H1 (cell line): ENCODE measurements at regions not wholly inside any gene's neighbourhood (a gene's known extent, or its start where the extent isn't known, plus 50 kb on each side); places are given as distances from the start of the nearest gene placed in this dataset.

Experiments
- CTCF ChIA-PET: fragments of 300-600 bp; sonication (Branson Sonifier 250); formaldehyde crosslinking; loops from one replicate; lab custom pipeline; 2021; ENCODE audit not compliant: partially characterized antibody; lab: Charles Lee
- POLR2A ChIA-PET: fragments of 300-600 bp; sonication (Branson Sonifier 250); formaldehyde crosslinking; loops from one replicate; lab custom pipeline; 2021; ENCODE audit warnings: inconsistent platforms; ENCODE audit not compliant: partially characterized antibody; lab: Charles Lee
- DNase-seq, 2 experiments: peaks; one replicate each; pipeline versions ENCODE4 v3.0.0 to v3.0.0-alpha.2; 2010 to 2022; ENCODE audit warnings: low spot score in 2 of 2, low read depth in 1 of 2, mixed read lengths in 1 of 2
- FAIRE-seq: peaks from 2 replicates; lab custom pipeline; 2011; peaks lifted over from hg19 to GRCh38; lab: Jason Lieb, UNC
- H2AFZ ChIP-seq: 2 replicates; pipeline ENCODE4 v1.8.1; 2012; ENCODE audit warnings: low read length, inconsistent platforms
- H2AK5ac ChIP-seq: 2 replicates; pipeline ENCODE4 v1.6.1; 2013; ENCODE audit warnings: low read depth, low read length
- H2BK120ac ChIP-seq: replicated peaks from 2 replicates; pipeline ENCODE3; 2013; ENCODE audit warnings: low read depth, low read length, inconsistent platforms
- H2BK12ac ChIP-seq: 2 replicates; pipeline ENCODE4 v1.6.1; 2013; ENCODE audit warnings: low read depth, low read length
- H2BK15ac ChIP-seq: 2 replicates; pipeline ENCODE4 v1.6.1; 2013; ENCODE audit warnings: low read length
- H2BK20ac ChIP-seq: 2 replicates; pipeline ENCODE4 v1.6.1; 2013; ENCODE audit warnings: low read length
- H2BK5ac ChIP-seq: 2 replicates; pipeline ENCODE4 v1.6.1; 2013; ENCODE audit warnings: low read depth, low read length
- H3K14ac ChIP-seq: 2 replicates; pipeline ENCODE4 v1.6.1; 2013; ENCODE audit warnings: inconsistent platforms; ENCODE audit not compliant: insufficient read length
- H3K18ac ChIP-seq: 2 replicates; pipeline ENCODE4 v1.6.1; 2013; ENCODE audit warnings: low read length; ENCODE audit errors: extremely low read depth
- H3K23ac ChIP-seq: 2 replicates; pipeline ENCODE4 v1.6.1; 2013; ENCODE audit warnings: inconsistent platforms; ENCODE audit not compliant: insufficient read length
- H3K23me2 ChIP-seq: 2 replicates; pipeline ENCODE4 v1.6.1; 2013; ENCODE audit warnings: low read depth, low read length
- H3K27ac ChIP-seq: 2 replicates; pipeline ENCODE4 v1.6.1; 2011; ENCODE audit warnings: low read depth, low read length, inconsistent platforms
- H3K27me3 ChIP-seq, 4 experiments: replicated peaks in 1 of 4; 1 replicate in 1 of 4; 2 replicates in 3 of 4; pipeline versions ENCODE4 v1.6.1 to v1.8.1; 2011 to 2013; ENCODE audit warnings: low read length in 3 of 4, mild to moderate bottlenecking in 3 of 4, inconsistent platforms in 2 of 4, mixed read lengths in 2 of 4, moderate library complexity in 1 of 4; ENCODE audit not compliant: control insufficient read depth in 3 of 4, insufficient read depth in 3 of 4; ENCODE audit errors: extremely low read depth in 1 of 4
- H3K36me3 ChIP-seq, 4 experiments: 2 replicates each; pipeline versions ENCODE4 v1.6.1 to v1.8.1; 2011 to 2013; ENCODE audit warnings: mild to moderate bottlenecking in 4 of 4, low read length in 3 of 4, moderate library complexity in 2 of 4, control low read depth in 1 of 4, inconsistent platforms in 1 of 4; ENCODE audit not compliant: insufficient read depth in 4 of 4, control insufficient read depth in 2 of 4
- H3K4ac ChIP-seq: replicated peaks from 2 replicates; pipeline ENCODE3; 2013; ENCODE audit warnings: low read length, low read depth, mixed read lengths, inconsistent platforms; ENCODE audit not compliant: insufficient read length
- H3K4me1 ChIP-seq, 4 experiments: replicated peaks in 1 of 4; 1 replicate in 1 of 4; 2 replicates in 3 of 4; pipeline versions ENCODE4 v1.6.1 to v1.8.1; 2011 to 2013; ENCODE audit warnings: low read length in 3 of 4, inconsistent platforms in 2 of 4, mixed read lengths in 1 of 4; ENCODE audit not compliant: insufficient read depth in 4 of 4, control insufficient read depth in 3 of 4
- H3K4me2 ChIP-seq, 2 experiments: 2 replicates each; pipeline versions ENCODE4 v1.6.1 to v1.8.1; 2011 to 2013; ENCODE audit warnings: low read depth in 2 of 2, low read length in 2 of 2, control low read depth in 1 of 2, inconsistent platforms in 1 of 2, mild to moderate bottlenecking in 1 of 2; ENCODE audit not compliant: insufficient read depth in 1 of 2
- H3K4me3 ChIP-seq, 4 experiments: fragments of 200-600, 300-600 bp in 1 of 4; sonication (generic), shearing (Covaris generic), sonication (Bioruptor Twin) in 1 of 4; 2 replicates each; pipeline versions ENCODE4 v1.5.1 to v1.8.1; 2011 to 2016; ENCODE audit warnings: low read length in 4 of 4, low read depth in 3 of 4, control low read depth in 2 of 4, inconsistent platforms in 2 of 4, mild to moderate bottlenecking in 2 of 4, mixed read lengths in 1 of 4, moderate library complexity in 1 of 4; ENCODE audit not compliant: insufficient read depth in 2 of 4; ENCODE audit errors: extremely low read depth in 1 of 4
- H3K56ac ChIP-seq: replicated peaks from 2 replicates; pipeline ENCODE3; 2013; ENCODE audit warnings: low read depth, mild to moderate bottlenecking, mixed read lengths, low read length, inconsistent platforms; ENCODE audit not compliant: insufficient read length
- H3K79me1 ChIP-seq: 2 replicates; pipeline ENCODE4 v1.6.1; 2013; ENCODE audit warnings: low read depth, low read length, control low read depth
- H3K79me2 ChIP-seq, 2 experiments: 2 replicates each; pipeline versions ENCODE4 v1.6.1 to v1.8.1; 2012 to 2013; ENCODE audit warnings: low read length in 2 of 2, mild to moderate bottlenecking in 2 of 2, inconsistent platforms in 1 of 2; ENCODE audit not compliant: insufficient read depth in 2 of 2, control insufficient read depth in 1 of 2
- H3K9ac ChIP-seq, 4 experiments: replicated peaks in 1 of 4; 1 replicate in 1 of 4; 2 replicates in 3 of 4; pipeline versions ENCODE4 v1.6.1 to v1.8.1; 2011 to 2013; ENCODE audit warnings: low read depth in 3 of 4, low read length in 3 of 4, control low read depth in 2 of 4, mild to moderate bottlenecking in 2 of 4, moderate library complexity in 2 of 4, inconsistent platforms in 1 of 4; ENCODE audit errors: extremely low read depth in 1 of 4
- H3K9me3 ChIP-seq, 2 experiments: 2 replicates each; pipeline versions ENCODE4 v1.6.1 to v1.8.1; 2012 to 2013; ENCODE audit warnings: mild to moderate bottlenecking in 2 of 2, moderate library complexity in 2 of 2, control low read depth in 1 of 2, inconsistent platforms in 1 of 2, low read depth in 1 of 2, low read length in 1 of 2, mixed read lengths in 1 of 2; ENCODE audit not compliant: insufficient read depth in 2 of 2
- H4K20me1 ChIP-seq, 2 experiments: replicated peaks in 1 of 2; 2 replicates each; pipeline versions ENCODE3 to v1.8.1; 2011 to 2013; ENCODE audit warnings: inconsistent platforms in 2 of 2, low read length in 2 of 2, mild to moderate bottlenecking in 1 of 2; ENCODE audit not compliant: insufficient read depth in 2 of 2, control insufficient read depth in 1 of 2
- H4K5ac ChIP-seq: 2 replicates; pipeline ENCODE4 v1.6.1; 2013; ENCODE audit warnings: low read length, low read depth, mixed read lengths, inconsistent platforms; ENCODE audit not compliant: insufficient read length
- H4K8ac ChIP-seq: 2 replicates; pipeline ENCODE4 v1.8.0; 2013; ENCODE audit warnings: mild to moderate bottlenecking, moderate library complexity, low read length, inconsistent platforms; ENCODE audit not compliant: insufficient read depth; ENCODE audit errors: extremely low read depth
- H4K91ac ChIP-seq: replicated peaks from 2 replicates; pipeline ENCODE3; 2013; ENCODE audit warnings: low read length, mixed read lengths, inconsistent platforms; ENCODE audit not compliant: insufficient read length
- CBX8 ChIP-seq: fragments of 300-800, 300-1000 bp; sonication (generic); IDR thresholded peaks from 2 replicates; pipeline ENCODE4 v1.7.1; 2016; ENCODE audit warnings: low read depth, low read length, borderline replicate concordance
- EP300 ChIP-seq, 2 experiments: IDR thresholded peaks; 1 replicate in 1 of 2; 2 replicates in 1 of 2; pipeline ENCODE4 v1.6.1; 2011 to 2012; ENCODE audit warnings: low read depth in 2 of 2, low read length in 2 of 2, mild to moderate bottlenecking in 2 of 2, borderline replicate concordance in 1 of 2, inconsistent platforms in 1 of 2, moderate library complexity in 1 of 2
- GABPA ChIP-seq: IDR thresholded peaks from 2 replicates; pipeline ENCODE4 v1.6.1; 2011; ENCODE audit warnings: mild to moderate bottlenecking, low read length, moderate library complexity, borderline replicate concordance; ENCODE audit not compliant: insufficient read depth
- HDAC2 ChIP-seq, 2 experiments: fragments of 300-600 bp in 1 of 2; sonication (generic) in 1 of 2; IDR thresholded peaks; 2 replicates each; pipeline ENCODE4 v1.6.1; 2011 to 2012; ENCODE audit warnings: low read depth in 2 of 2, low read length in 2 of 2, mild to moderate bottlenecking in 2 of 2, moderate library complexity in 2 of 2, borderline replicate concordance in 1 of 2, inconsistent platforms in 1 of 2
- RAD21 ChIP-seq, 2 experiments: IDR thresholded peaks in 1 of 2; conservative IDR thresholded peaks in 1 of 2; 2 replicates each; pipeline ENCODE4 v1.6.1; 2011; ENCODE audit warnings: low read depth in 2 of 2, low read length in 2 of 2, improper control_type of control experiment in 1 of 2, inconsistent platforms in 1 of 2, mild to moderate bottlenecking in 1 of 2, moderate library complexity in 1 of 2
- SAP30 ChIP-seq: fragments of 300-600 bp; sonication (generic); IDR thresholded peaks from 2 replicates; pipeline ENCODE4 v1.7.1; 2012; ENCODE audit warnings: low read length, moderate library complexity, mild to moderate bottlenecking, inconsistent platforms; ENCODE audit not compliant: insufficient read depth, insufficient replicate concordance
- SIRT6 ChIP-seq: IDR thresholded peaks from one replicate; pipeline ENCODE4 v1.7.1; 2012; ENCODE audit warnings: low read length, inconsistent platforms
- SP2 ChIP-seq: IDR thresholded peaks from 2 replicates; pipeline ENCODE4 v1.6.1; 2012; ENCODE audit warnings: mild to moderate bottlenecking, low read length, inconsistent platforms
- TAF1 ChIP-seq: IDR thresholded peaks from 2 replicates; pipeline ENCODE4 v1.6.1; 2011; ENCODE audit warnings: mild to moderate bottlenecking, low read depth, low read length
- TAF7 ChIP-seq: optimal IDR thresholded peaks from 2 replicates; pipeline ENCODE3; 2011; ENCODE audit warnings: low read depth, mild to moderate bottlenecking, inconsistent platforms, low read length, moderate library complexity, borderline replicate concordance
- TEAD4 ChIP-seq: IDR thresholded peaks from 2 replicates; pipeline ENCODE4 v1.6.1; 2012; ENCODE audit warnings: low read depth, low read length, inconsistent platforms, mixed read lengths
- ZNF274 ChIP-seq: IDR thresholded peaks from 2 replicates; pipeline ENCODE4 v1.7.0; 2012; ENCODE audit warnings: low read length, borderline replicate concordance; ENCODE audit errors: extremely low read depth
- WGBS, 2 experiments: shearing (Covaris generic) in 1 of 2; methylation state at CpG; one replicate each; pipeline versions ENCODE4 v1.1.6 to v1.1.7; 2013 to 2015; ENCODE audit warnings: low lambda C conversion rate in 2 of 2, mixed read lengths in 2 of 2, inconsistent platforms in 1 of 2, low coverage in 1 of 2, missing lambda C conversion rate in 1 of 2; ENCODE audit not compliant: insufficient replicate concordance in 2 of 2, insufficient coverage in 1 of 2, insufficient read length in 1 of 2; ENCODE audit errors: extremely low coverage in 1 of 2, missing lambda C conversion rate in 1 of 2; 5-methylcytosine and 5-hydroxymethylcytosine counted together
- TF ChIP-seq, protein P1 (sequence below): IDR thresholded peaks from 2 replicates; pipeline ENCODE4 v1.6.1; 2012; ENCODE audit warnings: inconsistent platforms

DNA sequence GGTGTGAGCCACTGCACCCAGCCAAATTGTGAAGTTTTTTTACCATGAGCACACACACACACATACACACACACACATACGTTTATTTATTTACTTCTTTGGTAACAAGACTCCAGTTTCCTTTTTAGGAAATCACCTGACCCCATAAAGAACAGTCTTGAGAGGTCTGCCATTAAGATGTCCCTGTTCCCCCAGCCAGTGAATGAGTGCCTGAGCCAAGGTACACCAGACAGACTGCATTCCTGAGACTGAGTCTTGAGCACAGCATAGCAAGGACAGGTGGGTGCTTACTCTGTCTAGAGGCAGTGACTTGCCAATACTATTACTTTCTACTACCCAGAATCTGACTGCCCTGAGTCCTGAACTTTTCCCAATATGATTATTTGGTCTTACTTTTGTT lies 167.2 kb upstream of the SATB2 start:
- no peak overlapping the region for H2BK12ac ChIP-seq
- H3K9me3 ChIP-seq, result no peaks in the 10 kb centered on the region
- no peak overlapping the region for H2BK20ac ChIP-seq
- H3K79me2 ChIP-seq, result no peaks in the 10 kb centered on the region
- no peak overlapping the region for H3K18ac ChIP-seq
- no peak overlapping the region for H4K91ac ChIP-seq
- ChIA-PET POLR2A (no interaction called here), CTCF (no interaction called here)
- H4K8ac ChIP-seq, result no peak overlapping the region
- no peak overlapping the region for H2AFZ ChIP-seq
- H2BK120ac ChIP-seq, result no peak overlapping the region
- no peak overlapping the region for H2AK5ac ChIP-seq
- H3K36me3 ChIP-seq, result no peaks in the 10 kb centered on the region
- no peak overlapping the region for H2BK15ac ChIP-seq
- no peak overlapping the region for H3K23ac ChIP-seq
- H3K27me3 ChIP-seq, result no peaks in the 10 kb centered on the region
- no peak overlapping the region for H3K9ac ChIP-seq
- H3K4me3 ChIP-seq, result no peak overlapping the region
- H4K5ac ChIP-seq, result no peak overlapping the region
- no peaks in the 10 kb centered on the region for H3K4me1 ChIP-seq
- no peaks in the 10 kb centered on the region for H4K20me1 ChIP-seq
- H3K27ac ChIP-seq, result no peak overlapping the region
- peaks cover 2% of the 10 kb centered on the region; the same call in 1 of the 2 replicates for H3K23me2 ChIP-seq
- 56% methylated on average over 1 of the region's 1 CpG; no CpG with 5 or more reads in 1 of the 2 experiments for WGBS, 2 experiments
- DNase-seq, result no peak
- no peak overlapping the region for H3K14ac ChIP-seq
- FAIRE-seq, result peak; percentile 13
- no peak overlapping the region for H3K4ac ChIP-seq
- no peak overlapping the region for H3K56ac ChIP-seq
- no peaks in the 10 kb centered on the region for H3K79me1 ChIP-seq
- no peak overlapping the region for H3K4me2 ChIP-seq
- no peak overlapping the region for H2BK5ac ChIP-seq
- TF ChIP-seq TAF7 (no peak), GABPA (no peak), SIRT6 (no peak), TAF1 (no peak), ZNF274 (no peak), EP300 (IDR thresholded peaks at IDR 0.05; ENCODE audit: borderline replicate concordance in 1 of 2, low read depth in 2 of 2, low read length in 2 of 2) (no peak), TEAD4 (peak; percentile 75; the same call in 1 of the 2 replicates), RAD21 (IDR thresholded peaks at IDR 0.05 in 1 of 2, conservative IDR thresholded peaks at IDR 0.05 in 1 of 2; ENCODE audit: low read depth in 2 of 2, low read length in 2 of 2) (no peak), CBX8 (no peak), SAP30 (no peak), SP2 (no peak), HDAC2 (IDR thresholded peaks at IDR 0.05; ENCODE audit: borderline replicate concordance in 1 of 2, low read depth in 2 of 2, low read length in 2 of 2) (no peak)
- TF ChIP-seq, protein P1, sequence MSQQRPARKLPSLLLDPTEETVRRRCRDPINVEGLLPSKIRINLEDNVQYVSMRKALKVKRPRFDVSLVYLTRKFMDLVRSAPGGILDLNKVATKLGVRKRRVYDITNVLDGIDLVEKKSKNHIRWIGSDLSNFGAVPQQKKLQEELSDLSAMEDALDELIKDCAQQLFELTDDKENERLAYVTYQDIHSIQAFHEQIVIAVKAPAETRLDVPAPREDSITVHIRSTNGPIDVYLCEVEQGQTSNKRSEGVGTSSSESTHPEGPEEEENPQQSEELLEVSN, result no peak
